Activated effector memory CD4-positive, alpha-beta T cell treated with Interleukin-2 at 50 U/mL for 16 hours (primary cell): ENCODE measurements at regions not wholly inside any gene's neighbourhood (a gene's known extent, or its start where the extent isn't known, plus 50 kb on each side); places are given as distances from the start of the nearest gene placed in this dataset.

Experiments used
- DNase-seq: peaks from one replicate; pipeline ENCODE4 v3.0.0-alpha.2; 2020

DNA sequence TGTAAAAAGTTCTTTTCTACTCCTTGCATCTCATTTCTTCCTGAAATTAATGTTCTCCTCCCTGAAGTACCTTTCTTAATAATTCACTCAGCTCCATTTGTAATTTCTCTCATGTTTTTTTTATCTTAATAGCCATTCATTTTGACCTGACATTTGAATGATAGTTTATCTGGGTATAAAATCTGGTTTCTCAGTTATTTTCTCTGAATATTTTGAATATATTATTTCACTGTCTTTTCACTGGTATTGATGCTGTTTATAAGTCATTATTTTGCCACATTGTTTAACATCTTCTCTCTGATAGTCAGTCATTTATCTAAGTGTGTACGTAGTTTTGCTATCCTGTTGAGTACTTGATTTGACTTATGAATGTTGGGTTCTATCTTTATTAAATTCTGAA lies 68.8 kb upstream of the ARHGAP18 start:
- no peak for DNase-seq

DNA sequence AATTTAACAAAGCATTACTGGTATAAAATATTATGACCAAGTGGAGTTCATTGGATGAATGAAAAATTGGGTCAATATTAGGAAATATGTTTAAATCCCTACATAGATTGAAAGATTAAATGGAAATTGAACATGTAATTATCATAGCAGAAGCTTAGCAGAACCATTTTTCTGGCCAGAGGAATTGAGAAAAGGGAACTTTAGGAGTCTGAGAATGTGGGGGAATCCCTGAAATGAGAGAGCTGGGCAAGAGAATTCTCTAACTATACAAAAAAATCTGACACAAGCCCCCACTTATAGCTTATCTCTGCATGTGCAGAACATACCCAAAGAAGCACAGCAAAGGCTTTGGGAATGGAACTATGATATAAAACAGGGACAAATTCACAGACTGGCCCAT lies 67.4 kb upstream of the ARHGAP18 start:
- DNase-seq, result no peak

DNA sequence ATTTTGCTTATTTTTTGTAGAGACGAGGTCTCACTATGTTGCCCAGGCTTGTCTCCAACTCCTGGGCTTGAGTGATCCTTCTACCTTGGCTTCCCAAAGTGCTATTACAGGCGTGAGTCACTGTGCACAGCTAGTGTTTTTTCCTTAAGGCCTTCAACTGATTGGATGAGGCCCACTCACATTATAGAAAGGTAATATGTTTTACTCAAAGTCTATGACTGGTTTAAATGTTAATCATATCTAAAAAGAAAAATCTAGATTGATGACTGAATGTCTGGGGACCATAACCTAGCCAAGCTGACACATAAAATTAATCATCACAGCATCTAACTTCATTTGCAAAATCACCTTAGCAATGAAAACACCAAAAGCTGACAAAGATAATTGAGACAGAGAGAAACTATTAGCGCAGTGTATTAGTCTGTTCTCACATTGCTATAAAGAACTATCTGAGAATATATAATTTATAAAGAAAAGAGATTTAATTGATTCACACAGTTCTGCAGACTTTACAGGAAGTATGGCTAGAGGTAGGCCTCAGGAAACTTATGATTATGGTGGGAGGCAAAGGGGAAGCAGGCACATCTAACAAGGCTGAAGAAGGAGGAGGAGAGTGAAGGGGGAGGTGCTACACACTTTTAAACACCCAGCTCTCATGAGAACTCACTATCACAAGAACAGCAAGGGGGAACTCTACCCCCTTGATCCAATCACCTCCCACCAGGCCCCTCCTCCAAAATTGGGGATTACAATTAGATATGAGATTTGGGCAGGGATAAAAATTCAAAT lies 66.8 kb upstream of the ARHGAP18 start:
- no peak for DNase-seq

DNA sequence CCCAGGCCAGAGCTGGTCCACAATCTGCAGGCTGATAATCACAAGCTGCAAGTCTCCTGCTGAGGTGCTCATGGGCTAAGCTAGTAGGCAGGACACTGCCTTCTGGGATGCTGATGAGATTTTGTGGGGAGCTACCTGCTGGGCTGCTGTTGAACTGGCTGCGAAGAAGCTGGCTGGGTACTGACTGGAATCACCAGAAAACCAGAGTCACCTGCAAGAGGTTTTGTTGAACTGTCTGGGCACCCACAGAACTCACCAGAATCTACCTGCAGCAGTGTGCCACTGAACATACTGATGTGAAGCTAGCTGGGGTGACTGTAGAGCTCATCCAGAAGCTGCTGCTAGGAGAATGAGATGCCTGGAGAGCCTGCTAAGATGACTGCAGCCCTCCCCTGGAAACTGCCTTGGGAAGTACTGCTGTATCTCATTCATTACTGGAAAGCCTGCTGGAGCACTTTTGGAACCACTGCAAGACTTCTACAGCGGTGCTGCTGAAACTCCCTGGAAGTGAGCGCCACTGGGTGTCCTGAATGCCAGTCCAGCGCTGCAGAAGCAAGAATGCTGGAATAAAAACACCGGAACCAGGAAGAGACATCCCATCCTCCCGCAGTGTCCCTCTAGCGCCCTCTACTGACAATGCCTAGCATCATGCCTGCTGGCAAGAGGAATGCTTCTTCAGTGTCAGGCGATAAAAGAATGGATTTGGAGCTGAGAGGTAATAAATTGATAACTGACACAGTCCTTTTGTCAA lies 64.9 kb upstream of the ARHGAP18 start:
- no peak for DNase-seq

DNA sequence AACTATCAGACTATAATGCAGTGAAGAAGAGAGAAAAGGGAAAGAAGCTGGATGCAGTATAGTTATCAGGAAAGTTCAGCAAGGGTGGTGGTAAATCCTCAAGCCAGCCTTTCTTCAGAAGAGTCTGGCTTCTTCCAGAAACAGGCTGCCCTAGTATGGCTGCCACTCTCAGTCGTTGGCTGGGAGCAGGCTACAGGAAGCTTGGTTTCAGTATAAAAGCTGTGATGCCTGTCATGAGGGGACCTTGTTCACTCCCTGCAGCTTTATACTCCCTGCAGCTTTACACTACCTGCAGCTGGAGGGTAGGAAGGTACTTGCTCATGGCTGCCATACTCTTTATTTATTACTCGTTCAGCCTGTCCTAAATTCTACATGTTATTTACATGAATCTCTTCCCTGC lies 63.3 kb upstream of the ARHGAP18 start:
- DNase-seq, result no peak

DNA sequence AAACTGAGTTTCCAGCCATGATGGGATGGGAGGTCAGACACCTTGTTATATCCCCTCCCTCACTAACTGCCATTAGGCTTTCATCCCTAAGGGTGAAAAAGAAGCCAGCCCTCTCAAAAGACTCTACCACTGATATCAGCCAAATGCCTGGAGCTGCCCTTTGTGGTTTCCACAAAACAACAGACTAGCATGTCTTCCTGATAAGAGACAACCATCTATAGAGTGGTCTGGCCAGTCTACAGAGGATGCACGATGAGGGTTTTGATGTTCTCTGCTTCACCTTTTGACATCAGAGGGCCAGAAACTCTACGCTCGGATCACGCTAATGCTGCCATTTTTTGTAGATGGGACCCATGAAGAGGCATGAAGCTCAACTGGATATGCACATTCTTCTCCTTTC lies 61.7 kb upstream of the ARHGAP18 start:
- DNase-seq, result no peak

DNA sequence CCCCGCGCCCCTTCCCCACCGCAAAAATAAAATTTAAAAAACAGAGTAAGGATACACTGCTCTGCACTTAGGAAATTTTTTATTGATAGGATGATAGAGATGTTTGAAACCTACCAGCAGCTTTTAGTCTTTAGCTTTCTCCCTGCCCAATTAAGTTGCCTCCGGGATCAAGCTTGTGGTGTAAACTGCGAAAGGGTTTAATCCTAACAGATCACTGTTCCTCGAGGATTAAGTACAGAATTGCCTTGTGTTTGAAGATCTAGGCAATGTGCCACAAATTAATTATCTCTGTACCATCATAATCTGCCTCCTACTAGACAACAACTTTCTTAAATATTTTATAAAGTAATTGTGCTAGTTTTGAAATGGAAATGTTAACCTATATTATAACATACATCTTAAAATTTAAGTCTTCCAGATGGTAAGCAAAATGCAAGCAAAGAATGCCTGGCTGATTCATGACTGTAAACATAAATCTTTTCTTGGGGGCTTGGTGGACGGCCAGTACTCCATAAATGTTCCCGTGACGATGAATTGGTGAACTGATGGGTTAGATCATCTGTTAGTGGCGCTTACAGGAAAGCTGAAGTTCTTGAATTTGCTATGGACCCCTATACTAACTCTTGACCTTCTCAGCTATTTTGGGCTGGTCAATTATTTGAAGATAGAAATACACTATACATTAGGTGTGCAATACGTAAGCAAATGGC lies 58.0 kb upstream of the ARHGAP18 start:
- no peak for DNase-seq

DNA sequence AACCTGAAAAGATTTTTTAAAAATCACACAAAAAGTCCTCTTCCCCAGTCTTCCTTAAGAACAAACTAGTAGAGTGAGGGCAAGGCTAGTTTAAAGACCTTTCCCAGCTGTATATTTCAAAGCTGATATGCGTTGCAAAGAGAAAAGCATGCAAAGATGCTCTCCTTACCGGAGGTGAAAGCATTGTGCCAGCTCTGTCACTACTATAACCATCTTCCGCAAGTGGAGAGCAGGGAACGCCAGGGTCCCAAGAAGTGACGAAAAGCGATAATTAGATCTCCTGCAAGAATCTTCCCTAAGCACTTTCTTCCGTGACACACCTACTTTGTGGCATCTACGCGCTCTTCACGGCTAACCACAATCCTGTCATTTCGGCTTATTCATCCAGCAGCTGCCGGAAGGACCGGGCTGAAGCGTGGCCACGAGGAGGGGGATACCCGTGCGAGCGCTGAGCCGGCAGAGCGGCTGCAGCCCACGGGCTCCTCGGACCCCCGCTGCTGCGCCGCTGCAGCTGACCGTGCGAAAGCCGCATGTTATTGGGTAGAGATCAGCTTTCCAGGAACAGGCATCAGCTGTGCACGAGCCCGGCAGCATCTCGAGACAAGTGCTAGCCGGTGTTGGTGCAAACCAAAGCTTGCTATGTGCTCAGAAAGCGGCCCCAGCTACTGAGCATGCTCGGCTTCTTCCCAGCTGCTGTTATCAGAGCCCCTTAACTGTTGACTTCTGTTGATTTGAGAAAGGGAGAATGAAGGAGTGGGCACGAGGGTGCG lies 57.2 kb upstream of the ARHGAP18 start:
- peak; percentile 48 for DNase-seq

DNA sequence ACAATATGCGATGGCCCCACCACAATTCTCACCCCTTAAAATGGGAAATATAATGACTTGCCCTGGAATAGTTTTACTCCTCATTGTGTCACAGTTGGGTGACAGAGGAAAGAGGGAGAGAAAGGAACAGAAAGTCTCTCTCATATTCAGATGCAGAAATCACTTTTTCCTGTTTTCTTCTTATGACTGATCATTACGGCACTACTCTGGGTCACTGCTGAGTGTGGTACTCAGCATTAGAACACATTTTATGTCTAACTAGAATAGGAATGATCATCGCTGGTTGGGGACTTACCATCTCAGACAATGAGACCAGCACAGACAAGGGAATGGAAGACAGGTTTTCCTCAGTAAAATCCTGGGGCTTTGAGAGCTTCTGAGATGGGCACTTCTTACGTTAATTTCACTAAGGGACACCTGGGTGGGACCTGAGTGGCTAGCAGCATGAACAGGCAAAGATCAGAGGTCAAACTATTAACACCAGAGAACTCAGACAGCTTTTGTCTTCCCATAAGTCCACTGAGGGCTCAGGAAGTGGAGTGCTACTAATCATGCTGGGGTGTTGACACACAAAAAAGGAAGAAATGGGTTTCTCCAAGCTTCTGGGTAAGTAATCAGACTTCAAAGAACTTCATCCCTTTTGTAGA lies 54.9 kb upstream of the ARHGAP18 start:
- no peak for DNase-seq

DNA sequence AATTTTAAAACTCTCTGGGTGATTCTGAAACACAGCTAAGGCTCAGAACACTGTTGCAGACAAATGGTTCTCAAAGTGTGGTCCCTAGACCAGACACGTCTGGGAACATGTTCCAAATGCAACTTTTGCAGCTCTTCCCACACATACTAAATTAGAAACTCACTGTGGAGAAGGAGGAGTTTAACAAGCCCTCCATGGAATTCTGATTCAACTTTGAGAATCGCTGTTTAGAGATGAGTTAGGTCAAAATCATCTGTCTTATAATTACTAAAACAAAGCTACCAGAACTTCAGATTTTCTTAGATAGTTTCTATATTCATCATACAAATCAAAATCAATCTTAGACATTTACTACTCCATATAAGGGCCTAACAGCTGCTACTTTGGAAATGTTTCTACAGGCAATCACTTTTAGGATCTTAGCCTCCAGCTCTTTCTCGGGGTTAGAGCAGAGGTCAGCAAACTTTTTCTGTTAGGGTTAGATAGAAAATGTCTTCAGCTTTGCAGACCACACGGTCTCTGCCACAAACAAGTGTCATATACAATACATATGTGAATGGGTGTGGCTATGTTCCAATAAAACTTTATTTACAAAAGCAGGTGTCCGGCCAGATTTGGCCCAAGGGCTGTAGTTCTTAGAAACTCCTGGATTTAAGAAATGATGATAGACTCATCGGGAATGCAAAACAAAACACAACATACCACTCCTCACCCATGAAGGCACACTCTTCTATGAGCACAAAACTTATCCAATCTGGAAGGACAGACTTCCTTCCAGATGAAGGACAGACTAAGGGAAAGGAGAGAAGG lies 50.0 kb upstream of the ARHGAP18 start:
- no peak for DNase-seq
